Parathyroid adenoma (tissue), 2 donors: ENCODE measurements at regions not wholly inside any gene's neighbourhood (a gene's known extent, or its start where the extent isn't known, plus 50 kb on each side); places are given as distances from the start of the nearest gene placed in this dataset.

ENCODE experiments used
- H2AFZ ChIP-seq: fragments of 300-600 bp; sonication (generic); one replicate; pipeline ENCODE4 v1.7.0; 2017; ENCODE audit warnings: antibody characterized with exemption, mild to moderate bottlenecking
- H3K27ac ChIP-seq: fragments of 300-600 bp; sonication (generic); one replicate; pipeline ENCODE4 v1.7.0; 2017
- H3K27me3 ChIP-seq: fragments of 300-600 bp; sonication (generic); one replicate; pipeline ENCODE4 v1.7.0; 2017; ENCODE audit warnings: low read length; ENCODE audit not compliant: control insufficient read depth, insufficient read depth
- H3K36me3 ChIP-seq: fragments of 300-600 bp; sonication (generic); one replicate; pipeline ENCODE4 v1.7.0; 2017; ENCODE audit warnings: low read length; ENCODE audit not compliant: control insufficient read depth, insufficient read depth
- H3K4me1 ChIP-seq: fragments of 300-600 bp; sonication (generic); one replicate; pipeline ENCODE4 v1.7.0; 2017; ENCODE audit warnings: control low read depth
- H3K4me2 ChIP-seq: fragments of 300-600 bp; sonication (generic); one replicate; pipeline ENCODE4 v1.7.0; 2017; ENCODE audit warnings: low read length
- H3K4me3 ChIP-seq: fragments of 300-600 bp; sonication (generic); one replicate; pipeline ENCODE4 v1.7.0; 2017; ENCODE audit warnings: low read depth, low read length
- H3K79me2 ChIP-seq: fragments of 300-600 bp; sonication (generic); one replicate; pipeline ENCODE4 v1.7.0; 2017; ENCODE audit warnings: control low read depth
- H3K9ac ChIP-seq: fragments of 300-600 bp; sonication (generic); one replicate; pipeline ENCODE4 v1.7.0; 2017; ENCODE audit warnings: mild to moderate bottlenecking
- H3K9me3 ChIP-seq: fragments of 300-600 bp; sonication (generic); one replicate; pipeline ENCODE4 v1.7.0; 2017; ENCODE audit warnings: low read length; ENCODE audit not compliant: control insufficient read depth
- CTCF ChIP-seq: fragments of 300-600 bp; sonication (generic); IDR thresholded peaks from one replicate; pipeline ENCODE4 v1.7.0; 2017; ENCODE audit warnings: antibody characterized with exemption, mild to moderate bottlenecking
- donor health status: primary hyperparathyroidism.

GRCh38 chr1:174074757-174075156 lies 52.6 kb upstream of the RC3H1 start:
- Histone ChIP-seq H3K4me3 (no peak overlapping the region), H3K79me2 (no peaks in the 10 kb centered on the region), H3K27me3 (no peaks in the 10 kb centered on the region), H3K36me3 (no peaks in the 10 kb centered on the region), H2AFZ (no peak overlapping the region), H3K4me2 (no peak overlapping the region), H3K9ac (no peak overlapping the region), H3K27ac (no peak overlapping the region), H3K4me1 (no peaks in the 10 kb centered on the region), H3K9me3 (no peaks in the 10 kb centered on the region)
- no peak for TF ChIP-seq CTCF

GRCh38 chr1:174072581-174072980 lies 50.4 kb upstream of the RC3H1 start:
- no peak overlapping the region for H3K27ac ChIP-seq
- TF ChIP-seq CTCF: no peak

More at GRCh38 chr1:174072581-174072980, 50.4 kb upstream of the RC3H1 start:
- H3K4me2 ChIP-seq: no peak overlapping the region
- no peaks in the 10 kb centered on the region for H3K27me3 ChIP-seq
- no peaks in the 10 kb centered on the region for H3K79me2 ChIP-seq
- no peaks in the 10 kb centered on the region for H3K9me3 ChIP-seq
- H3K36me3 ChIP-seq: no peaks in the 10 kb centered on the region
- H3K9ac ChIP-seq: no peak overlapping the region
- no peak overlapping the region for H2AFZ ChIP-seq
- no peak overlapping the region for H3K4me3 ChIP-seq
- H3K4me1 ChIP-seq: no peaks in the 10 kb centered on the region
